ENCODE measurements at regions not wholly inside any gene's neighbourhood (a gene's known extent, or its start where the extent isn't known, plus 50 kb on each side); places are given as distances from the start of the nearest gene placed in this dataset.
"Not testable (repeated sequence)": the region's sequence is repeated elsewhere in the genome, so short reads cannot be mapped to it uniquely, and the experiment has no call there.

DNA sequence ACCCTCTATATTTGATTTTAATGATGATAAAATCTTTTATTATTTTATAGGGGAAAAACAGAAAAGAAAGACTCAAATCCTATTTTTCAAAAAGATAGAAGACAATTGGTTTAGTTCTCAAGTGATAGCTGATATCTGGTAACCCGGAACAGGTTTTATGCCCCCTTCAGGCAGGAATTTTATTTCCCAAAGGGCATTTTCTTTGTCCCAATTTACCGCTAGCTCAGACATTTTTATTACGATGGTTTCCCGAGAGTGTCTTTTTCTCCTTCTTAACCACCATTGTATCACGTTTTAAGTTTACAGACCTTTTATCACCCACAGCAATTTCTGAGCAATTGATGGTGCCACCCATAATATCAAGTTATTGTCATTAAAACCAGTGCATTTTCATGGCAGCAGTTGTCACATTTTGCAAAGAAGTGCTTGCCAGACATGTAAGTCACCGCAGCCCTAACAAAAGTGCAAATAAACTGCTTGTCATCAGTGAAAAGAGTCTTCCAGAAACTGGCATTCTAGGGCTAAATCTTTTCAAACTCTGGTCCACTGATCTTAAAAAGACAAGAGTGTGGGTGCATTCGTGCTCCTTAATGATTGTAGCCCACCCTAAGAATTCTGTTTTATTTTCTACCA, 204.8 kb upstream of the VCX start:
- no peak for DNase-seq (ENCODE audit: low read depth)
- no peak overlapping the region for H3K4me3 ChIP-seq (ENCODE audit: low read depth, low read length)
- in situ Hi-C loops (cut with HindIII; ENCODE audit: low sequenced_read_pairs) = no loop called here
- TF ChIP-seq, protein P1, sequence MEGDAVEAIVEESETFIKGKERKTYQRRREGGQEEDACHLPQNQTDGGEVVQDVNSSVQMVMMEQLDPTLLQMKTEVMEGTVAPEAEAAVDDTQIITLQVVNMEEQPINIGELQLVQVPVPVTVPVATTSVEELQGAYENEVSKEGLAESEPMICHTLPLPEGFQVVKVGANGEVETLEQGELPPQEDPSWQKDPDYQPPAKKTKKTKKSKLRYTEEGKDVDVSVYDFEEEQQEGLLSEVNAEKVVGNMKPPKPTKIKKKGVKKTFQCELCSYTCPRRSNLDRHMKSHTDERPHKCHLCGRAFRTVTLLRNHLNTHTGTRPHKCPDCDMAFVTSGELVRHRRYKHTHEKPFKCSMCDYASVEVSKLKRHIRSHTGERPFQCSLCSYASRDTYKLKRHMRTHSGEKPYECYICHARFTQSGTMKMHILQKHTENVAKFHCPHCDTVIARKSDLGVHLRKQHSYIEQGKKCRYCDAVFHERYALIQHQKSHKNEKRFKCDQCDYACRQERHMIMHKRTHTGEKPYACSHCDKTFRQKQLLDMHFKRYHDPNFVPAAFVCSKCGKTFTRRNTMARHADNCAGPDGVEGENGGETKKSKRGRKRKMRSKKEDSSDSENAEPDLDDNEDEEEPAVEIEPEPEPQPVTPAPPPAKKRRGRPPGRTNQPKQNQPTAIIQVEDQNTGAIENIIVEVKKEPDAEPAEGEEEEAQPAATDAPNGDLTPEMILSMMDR (IDR thresholded peaks at IDR 0.05; ENCODE audit: low read depth, low read length, missing control alignments) = no peak

DNA sequence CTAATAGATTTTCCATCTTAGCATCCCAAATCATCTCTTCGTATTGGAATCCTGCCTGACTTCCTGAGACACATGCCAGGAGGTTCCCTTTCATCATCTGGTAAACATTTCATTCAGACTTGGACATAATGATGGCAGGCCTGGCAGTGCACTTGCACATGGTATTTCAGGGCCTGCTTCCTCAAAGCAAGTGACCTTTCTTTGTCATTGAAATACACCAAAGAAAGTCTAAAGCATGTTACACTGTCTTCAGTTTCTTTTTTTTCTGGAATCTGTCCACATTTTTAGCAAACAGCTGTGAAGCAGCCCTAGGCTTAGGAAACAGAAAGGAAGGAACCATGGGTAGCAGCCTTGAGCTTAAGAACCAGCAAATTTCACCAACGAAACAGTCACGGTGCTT, 205.9 kb upstream of the VCX start:
- in situ Hi-C loops (cut with HindIII; ENCODE audit: low sequenced_read_pairs) = no loop called here
- TF ChIP-seq, protein P1 (IDR thresholded peaks at IDR 0.05; ENCODE audit: low read depth, low read length, missing control alignments) = no peak
- no peak overlapping the region for H3K4me3 ChIP-seq (ENCODE audit: low read depth, low read length)
- no peak for DNase-seq (ENCODE audit: low read depth)

DNA sequence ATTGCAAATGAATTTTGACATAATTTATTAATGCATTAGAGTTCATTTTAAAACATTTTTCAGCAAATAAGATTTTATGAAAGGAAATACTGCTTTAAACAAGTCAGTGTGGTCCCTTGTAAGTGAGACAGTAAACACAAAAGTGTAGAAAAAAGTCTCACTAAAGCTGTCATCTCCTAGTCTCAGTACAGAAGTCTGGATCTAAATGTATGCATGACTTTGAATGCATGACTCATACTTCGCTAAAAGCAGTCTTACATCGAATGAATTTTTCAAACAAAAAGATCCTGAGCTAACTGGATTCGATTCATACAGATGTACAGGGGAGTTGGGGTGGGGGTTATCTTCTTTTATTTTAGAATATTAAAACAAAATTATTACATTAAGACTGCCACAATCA, 207.4 kb upstream of the VCX start:
- no peak overlapping the region for H3K4me3 ChIP-seq (ENCODE audit: low read depth, low read length)
- in situ Hi-C loops (cut with HindIII; ENCODE audit: low sequenced_read_pairs) = no loop called here

DNA sequence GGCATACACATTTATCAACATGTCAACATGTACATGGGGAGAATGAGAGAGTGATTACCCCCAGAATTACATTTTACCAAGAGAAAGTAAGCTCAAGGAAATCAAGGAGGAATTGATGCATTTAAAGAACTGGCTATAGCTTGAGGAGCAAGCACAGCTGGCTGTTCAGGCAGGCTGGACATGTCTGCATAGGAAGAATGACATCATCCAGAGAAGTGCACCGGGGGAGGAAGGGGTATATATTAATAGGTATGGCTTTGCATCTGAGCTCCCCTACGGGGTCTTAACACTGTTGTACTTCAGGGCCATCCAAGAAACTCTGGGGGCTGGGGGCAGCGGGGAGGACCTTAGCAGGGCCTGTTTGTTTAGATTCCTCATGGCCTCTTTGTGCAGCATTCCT, 222.4 kb upstream of the VCX start:
- in situ Hi-C loops (cut with HindIII; ENCODE audit: low sequenced_read_pairs) = no loop called here
- DNase-seq (ENCODE audit: low read depth) = no peak
- TF ChIP-seq, protein P1 (IDR thresholded peaks at IDR 0.05; ENCODE audit: low read depth, low read length, missing control alignments) = no peak
- H3K4me3 ChIP-seq (ENCODE audit: low read depth, low read length) = no peak overlapping the region

More for the DNA sequence above, 207.4 kb upstream of the VCX start:
- TF ChIP-seq, protein P1 (IDR thresholded peaks at IDR 0.05; ENCODE audit: low read depth, low read length, missing control alignments) = no peak
- DNase-seq (ENCODE audit: low read depth) = no peak

DNA sequence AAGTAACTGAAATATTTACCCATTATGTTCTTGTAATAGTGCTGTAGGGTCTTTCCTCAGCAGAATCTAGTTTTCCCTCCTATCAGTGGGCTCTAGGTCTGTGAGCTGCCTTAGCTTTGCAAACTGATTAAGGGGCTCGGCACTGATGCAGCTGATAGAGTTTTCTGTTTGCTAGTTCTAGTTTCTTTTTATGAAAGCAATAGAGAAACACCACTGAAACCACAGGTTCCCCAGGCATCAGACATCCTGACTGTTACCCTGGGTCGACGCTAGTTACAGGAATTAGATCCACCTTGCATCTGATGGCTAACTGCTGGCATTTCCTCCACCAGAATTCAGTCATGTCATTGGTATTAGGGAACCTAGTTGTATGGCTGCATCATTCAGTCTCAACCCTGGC, 225.0 kb upstream of the VCX start:
- H3K4me3 ChIP-seq (ENCODE audit: low read depth, low read length) = no peak overlapping the region
- TF ChIP-seq, protein P1 (IDR thresholded peaks at IDR 0.05; ENCODE audit: low read depth, low read length, missing control alignments) = no peak
- in situ Hi-C loops (cut with HindIII; ENCODE audit: low sequenced_read_pairs) = no loop called here
- no peak for DNase-seq (ENCODE audit: low read depth)

DNA sequence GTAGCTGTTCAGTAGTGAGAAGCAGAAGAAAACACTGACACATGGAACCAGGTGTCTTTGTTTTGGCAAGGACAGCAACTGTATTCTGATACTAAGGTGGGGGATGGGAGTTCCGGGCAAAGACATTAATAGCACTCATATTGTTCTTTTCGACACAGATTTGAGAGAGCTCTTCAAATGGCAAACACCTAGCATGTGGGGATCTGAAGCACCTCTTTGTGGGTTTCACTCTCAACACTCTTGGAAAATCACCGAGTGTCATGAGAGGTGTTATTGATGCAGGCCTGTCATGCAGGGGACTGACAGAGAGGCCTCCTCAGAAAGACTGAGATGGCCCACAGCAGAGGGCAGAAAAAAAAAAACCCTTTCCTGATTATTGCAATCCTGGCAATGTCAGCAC, 228.4 kb upstream of the VCX start:
- no peak overlapping the region for H3K4me3 ChIP-seq (ENCODE audit: low read depth, low read length)
- TF ChIP-seq, protein P1 (IDR thresholded peaks at IDR 0.05; ENCODE audit: low read depth, low read length, missing control alignments) = no peak
- in situ Hi-C loops (cut with HindIII; ENCODE audit: low sequenced_read_pairs) = no loop called here
- no peak for DNase-seq (ENCODE audit: low read depth)

DNA sequence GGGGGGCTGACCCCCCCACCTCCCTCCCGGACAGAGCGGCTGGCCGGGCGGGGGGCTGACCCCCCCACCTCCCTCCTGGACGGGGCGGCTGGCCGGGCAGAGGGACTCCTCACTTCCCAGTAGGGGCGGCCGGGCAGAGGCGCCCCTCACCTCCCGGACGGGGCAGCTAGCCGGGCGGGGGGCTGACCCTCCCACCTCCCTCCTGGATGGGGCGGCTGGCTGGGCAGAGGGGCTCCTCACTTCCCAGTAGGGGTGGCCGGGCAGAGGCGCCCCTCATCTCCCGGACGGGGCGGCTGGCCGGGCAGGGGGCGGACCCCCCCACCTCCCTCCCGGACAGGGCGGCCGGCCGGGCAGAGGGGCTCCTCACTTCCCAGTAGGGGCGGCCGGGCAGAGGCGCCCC, 234.3 kb upstream of the VCX start:
- H3K4me3 ChIP-seq (ENCODE audit: low read depth, low read length); DNase-seq (ENCODE audit: low read depth); in situ Hi-C loops (cut with HindIII; ENCODE audit: low sequenced_read_pairs): not testable (repeated sequence)
